ENCODE measurements at regions not wholly inside any gene's neighbourhood (a gene's known extent, or its start where the extent isn't known, plus 50 kb on each side); places are given as distances from the start of the nearest gene placed in this dataset.

GRCh38 chr9:4381744-4382143, 81.9 kb upstream of the GLIS3 start:
- TF ChIP-seq, protein P1, sequence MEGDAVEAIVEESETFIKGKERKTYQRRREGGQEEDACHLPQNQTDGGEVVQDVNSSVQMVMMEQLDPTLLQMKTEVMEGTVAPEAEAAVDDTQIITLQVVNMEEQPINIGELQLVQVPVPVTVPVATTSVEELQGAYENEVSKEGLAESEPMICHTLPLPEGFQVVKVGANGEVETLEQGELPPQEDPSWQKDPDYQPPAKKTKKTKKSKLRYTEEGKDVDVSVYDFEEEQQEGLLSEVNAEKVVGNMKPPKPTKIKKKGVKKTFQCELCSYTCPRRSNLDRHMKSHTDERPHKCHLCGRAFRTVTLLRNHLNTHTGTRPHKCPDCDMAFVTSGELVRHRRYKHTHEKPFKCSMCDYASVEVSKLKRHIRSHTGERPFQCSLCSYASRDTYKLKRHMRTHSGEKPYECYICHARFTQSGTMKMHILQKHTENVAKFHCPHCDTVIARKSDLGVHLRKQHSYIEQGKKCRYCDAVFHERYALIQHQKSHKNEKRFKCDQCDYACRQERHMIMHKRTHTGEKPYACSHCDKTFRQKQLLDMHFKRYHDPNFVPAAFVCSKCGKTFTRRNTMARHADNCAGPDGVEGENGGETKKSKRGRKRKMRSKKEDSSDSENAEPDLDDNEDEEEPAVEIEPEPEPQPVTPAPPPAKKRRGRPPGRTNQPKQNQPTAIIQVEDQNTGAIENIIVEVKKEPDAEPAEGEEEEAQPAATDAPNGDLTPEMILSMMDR (IDR thresholded peaks at IDR 0.05; ENCODE audit: control insufficient read depth, insufficient read depth, low read depth, low read length, missing control alignments): no peak

DNA sequence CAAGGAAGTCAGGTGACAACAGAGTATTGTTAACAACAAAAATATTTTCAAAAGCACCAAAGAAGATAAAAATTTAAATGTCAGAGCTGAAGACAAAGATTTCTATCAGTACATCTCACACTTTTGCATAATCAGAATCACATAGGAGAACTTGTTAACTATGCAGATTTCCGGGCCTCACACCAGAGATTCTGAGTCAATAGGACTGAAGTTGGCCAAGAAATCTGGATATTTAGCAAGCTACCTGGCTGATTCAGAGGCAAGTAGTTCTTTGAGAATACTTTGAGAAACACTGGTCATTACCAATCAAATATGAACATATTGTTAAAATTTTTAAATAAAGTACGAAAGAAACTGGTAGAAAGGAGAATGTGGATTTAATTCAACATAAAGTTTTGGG, 80.5 kb upstream of the GLIS3 start:
- DNase-seq (ENCODE audit: low read depth): no peak
- TF ChIP-seq, protein P1 (IDR thresholded peaks at IDR 0.05; ENCODE audit: control insufficient read depth, insufficient read depth, low read depth, low read length, missing control alignments): no peak
- no peak overlapping the region for H3K4me3 ChIP-seq (ENCODE audit: control insufficient read depth, low read depth, low read length)

More at GRCh38 chr9:4381744-4382143, 81.9 kb upstream of the GLIS3 start:
- no peak for DNase-seq (ENCODE audit: low read depth)
- no peak overlapping the region for H3K4me3 ChIP-seq (ENCODE audit: control insufficient read depth, low read depth, low read length)

DNA sequence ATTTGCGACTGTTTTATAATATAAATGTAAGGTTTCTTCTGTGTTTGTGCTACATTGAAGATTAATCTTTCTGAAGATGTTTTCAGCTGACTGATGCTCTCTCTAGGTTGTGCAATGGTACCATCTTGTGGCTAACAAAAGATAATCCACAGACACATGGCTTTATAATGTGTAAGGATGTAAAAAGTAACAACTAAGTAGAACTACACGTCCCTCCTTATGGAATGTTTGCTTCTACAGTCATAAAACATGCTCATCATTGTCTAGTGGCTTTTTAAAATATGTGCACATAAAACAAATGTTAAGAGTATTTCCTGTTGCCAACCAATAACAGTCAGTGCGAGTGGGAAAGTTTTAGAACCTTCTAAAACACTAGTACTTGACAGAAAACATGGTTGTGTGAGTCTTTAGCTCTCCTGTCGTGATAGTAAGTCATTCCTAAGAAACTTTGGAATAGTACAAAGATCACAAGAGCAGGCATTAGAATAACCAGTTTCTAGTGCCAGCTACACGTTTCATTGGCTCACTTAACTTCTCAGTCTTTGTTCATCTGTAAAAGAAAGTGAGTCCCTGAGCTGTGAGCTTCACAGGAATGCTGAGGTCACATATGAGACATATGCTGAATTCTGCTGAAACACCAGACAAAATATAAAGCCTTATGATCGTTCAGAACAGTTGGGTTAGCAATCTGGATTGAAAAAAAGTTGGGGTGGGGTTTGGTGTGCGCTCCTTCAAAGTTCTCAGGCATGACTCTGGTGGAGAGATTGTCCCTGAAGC, 75.7 kb upstream of the GLIS3 start:
- no peak overlapping the region for H3K4me3 ChIP-seq (ENCODE audit: control insufficient read depth, low read depth, low read length)
- TF ChIP-seq, protein P1 (IDR thresholded peaks at IDR 0.05; ENCODE audit: control insufficient read depth, insufficient read depth, low read depth, low read length, missing control alignments): peak; percentile 54
- peak; percentile 87 for DNase-seq (ENCODE audit: low read depth)

DNA sequence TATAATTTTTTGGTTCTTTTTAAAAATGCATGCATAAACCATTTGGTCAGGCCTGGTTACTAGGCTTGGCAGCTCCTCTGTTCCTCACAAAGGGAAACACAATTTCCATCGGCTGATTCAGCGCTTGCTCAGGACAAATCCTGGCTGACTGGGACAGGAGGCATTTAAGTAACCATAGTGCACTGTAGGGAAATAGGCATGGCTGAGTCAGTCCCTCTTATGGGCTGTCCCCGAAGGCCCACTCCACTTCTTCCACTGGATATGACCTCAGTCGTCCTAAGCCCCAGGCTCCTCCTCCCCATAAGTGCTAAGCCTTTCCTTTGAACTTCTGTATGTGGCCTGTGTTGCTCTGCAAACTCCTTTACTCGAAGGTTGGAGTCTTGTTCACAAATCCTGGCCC, 71.2 kb upstream of the GLIS3 start:
- DNase-seq (ENCODE audit: low read depth): peak; percentile 86
- H3K4me3 ChIP-seq (ENCODE audit: control insufficient read depth, low read depth, low read length): no peak overlapping the region
- TF ChIP-seq, protein P1 (IDR thresholded peaks at IDR 0.05; ENCODE audit: control insufficient read depth, insufficient read depth, low read depth, low read length, missing control alignments): no peak

- H3K4me3 ChIP-seq (ENCODE audit: control insufficient read depth, low read depth, low read length): no peak overlapping the region
- DNase-seq (ENCODE audit: low read depth): no peak
- TF ChIP-seq, protein P1 (IDR thresholded peaks at IDR 0.05; ENCODE audit: control insufficient read depth, insufficient read depth, low read depth, low read length, missing control alignments): no peak
These were observed 70.6 kb upstream of the GLIS3 start for GRCh38 chr9:4370501-4370900.

GRCh38 chr9:4366591-4367330, 66.9 kb upstream of the GLIS3 start:
- TF ChIP-seq, protein P1 (IDR thresholded peaks at IDR 0.05; ENCODE audit: control insufficient read depth, insufficient read depth, low read depth, low read length, missing control alignments): peak; percentile 86
- H3K4me3 ChIP-seq (ENCODE audit: control insufficient read depth, low read depth, low read length): no peak overlapping the region
- DNase-seq (ENCODE audit: low read depth): no peak

All from AG09309 (cell line).